Panc1 (cell line): ENCODE measurements at regions not wholly inside any gene's neighbourhood (a gene's known extent, or its start where the extent isn't known, plus 50 kb on each side); places are given as distances from the start of the nearest gene placed in this dataset.

ENCODE experiments used
- ATAC-seq: fragments of 200-7000 bp; cut with Tn5 transposase; 2 replicates; pipeline ENCODE4 v1.9.1; 2020; ENCODE audit warnings: mild to moderate bottlenecking, moderate library complexity
- BruUV-seq: library from RNA; stranded (reverse); fragments of 400-500 nt; replicated peaks from 2 replicates; lab custom pipeline; 2021; lab: Mats Ljungman, UMichigan
- CTCF ChIA-PET: fragments of 300-600 bp; sonication (Branson Sonifier 250); formaldehyde crosslinking; loops from one replicate; lab custom pipeline; 2022; ENCODE audit warnings: antibody characterized with exemption; lab: Charles Lee
- POLR2A ChIA-PET: fragments of 300-600 bp; sonication (Branson Sonifier 250); formaldehyde crosslinking; loops from one replicate; lab custom pipeline; 2022; ENCODE audit warnings: antibody characterized with exemption; lab: Charles Lee
- DNase-seq: peaks from one replicate; pipeline ENCODE4 v3.0.0-alpha.2; 2010; ENCODE audit warnings: low read depth, low spot score
- H3K27ac ChIP-seq: 2 replicates; pipeline ENCODE4 v1.5.1; 2011; ENCODE audit warnings: mild to moderate bottlenecking, low read length, inconsistent platforms
- H3K27me3 ChIP-seq: fragments of 200-500 bp; sonication (Bioruptor generic); 2 replicates; pipeline ENCODE4 v1.6.0; 2014; ENCODE audit warnings: low read length, inconsistent platforms; ENCODE audit not compliant: control insufficient read depth, insufficient read depth
- H3K36me3 ChIP-seq: fragments of 200-500 bp; sonication (Bioruptor generic); 2 replicates; pipeline ENCODE4 v1.5.1; 2014; ENCODE audit warnings: inconsistent platforms, mild to moderate bottlenecking, low read length, moderate library complexity; ENCODE audit not compliant: control insufficient read depth, insufficient read depth
- H3K4me1 ChIP-seq: 2 replicates; pipeline ENCODE4 v1.5.1; 2011; ENCODE audit warnings: inconsistent platforms, mild to moderate bottlenecking, low read length, moderate library complexity; ENCODE audit not compliant: control insufficient read depth, insufficient read depth
- H3K4me3 ChIP-seq, 2 experiments: 2 replicates each; pipeline ENCODE4 v1.5.1; 2011 to 2012; ENCODE audit warnings: low read depth in 2 of 2, low read length in 2 of 2, mild to moderate bottlenecking in 2 of 2, inconsistent platforms in 1 of 2, moderate library complexity in 1 of 2
- H3K9me3 ChIP-seq: fragments of 200-500 bp; sonication (Bioruptor generic); 2 replicates; pipeline ENCODE4 v1.5.1; 2014; ENCODE audit warnings: low read depth, mild to moderate bottlenecking, inconsistent platforms, low read length, moderate library complexity; ENCODE audit not compliant: control insufficient read depth, insufficient read depth
- POLR2AphosphoS5 ChIP-seq: IDR thresholded peaks from 2 replicates; pipeline ENCODE4 v1.6.1; 2012; ENCODE audit warnings: mild to moderate bottlenecking, low read depth, low read length, moderate library complexity
- SIN3A ChIP-seq: IDR thresholded peaks from 2 replicates; pipeline ENCODE4 v1.6.1; 2012; ENCODE audit warnings: low read depth, mild to moderate bottlenecking, low read length, moderate library complexity, borderline replicate concordance; ENCODE audit not compliant: insufficient read depth
- TCF7L2 ChIP-seq: IDR thresholded peaks from 2 replicates; pipeline ENCODE4 v1.6.1; 2011; ENCODE audit warnings: mild to moderate bottlenecking, low read depth, low read length, inconsistent platforms
- in situ Hi-C: cut with HindIII; loops from 2 replicates; pipeline ENCODE4 v1.10.0; 2016; ENCODE audit warnings: low sequenced_read_pairs, low pct_unique_long_range_greater_than_20kb
- intact Hi-C: fragments of 100-400 bp; cut with micrococcal nuclease; formaldehyde crosslinking; loops from one replicate; pipeline ENCODE4 v1.10.0; 2022; ENCODE audit not compliant: unreplicated experiment
- TF ChIP-seq, protein P1 (sequence below), 2 experiments: IDR thresholded peaks; 2 replicates each; pipeline ENCODE4 v1.6.1; 2011 to 2012; ENCODE audit warnings: low read depth in 2 of 2, control low read depth in 1 of 2, low read length in 1 of 2, mild to moderate bottlenecking in 1 of 2, moderate library complexity in 1 of 2; ENCODE audit not compliant: insufficient read depth in 1 of 2
- TF ChIP-seq, protein P2 (sequence below): fragments of 450-650 bp; IDR thresholded peaks from 2 replicates; pipeline ENCODE4 v1.5.1; 2017; ENCODE audit warnings: mild to moderate bottlenecking

- in situ Hi-C loops, result no loop called here
- intact Hi-C loops, result no loop called here
- no TSS peak for BruUV-seq
- ChIA-PET POLR2A (no interaction called here), CTCF (no interaction called here)
- H3K36me3 ChIP-seq, result no peaks in the 10 kb centered on the region
- no peak for DNase-seq
- no peak overlapping the region for H3K4me3 ChIP-seq
- no peak for ATAC-seq
- TF ChIP-seq TCF7L2 (no peak), POLR2AphosphoS5 (no peak), SIN3A (no peak)
- TF ChIP-seq, protein P1, sequence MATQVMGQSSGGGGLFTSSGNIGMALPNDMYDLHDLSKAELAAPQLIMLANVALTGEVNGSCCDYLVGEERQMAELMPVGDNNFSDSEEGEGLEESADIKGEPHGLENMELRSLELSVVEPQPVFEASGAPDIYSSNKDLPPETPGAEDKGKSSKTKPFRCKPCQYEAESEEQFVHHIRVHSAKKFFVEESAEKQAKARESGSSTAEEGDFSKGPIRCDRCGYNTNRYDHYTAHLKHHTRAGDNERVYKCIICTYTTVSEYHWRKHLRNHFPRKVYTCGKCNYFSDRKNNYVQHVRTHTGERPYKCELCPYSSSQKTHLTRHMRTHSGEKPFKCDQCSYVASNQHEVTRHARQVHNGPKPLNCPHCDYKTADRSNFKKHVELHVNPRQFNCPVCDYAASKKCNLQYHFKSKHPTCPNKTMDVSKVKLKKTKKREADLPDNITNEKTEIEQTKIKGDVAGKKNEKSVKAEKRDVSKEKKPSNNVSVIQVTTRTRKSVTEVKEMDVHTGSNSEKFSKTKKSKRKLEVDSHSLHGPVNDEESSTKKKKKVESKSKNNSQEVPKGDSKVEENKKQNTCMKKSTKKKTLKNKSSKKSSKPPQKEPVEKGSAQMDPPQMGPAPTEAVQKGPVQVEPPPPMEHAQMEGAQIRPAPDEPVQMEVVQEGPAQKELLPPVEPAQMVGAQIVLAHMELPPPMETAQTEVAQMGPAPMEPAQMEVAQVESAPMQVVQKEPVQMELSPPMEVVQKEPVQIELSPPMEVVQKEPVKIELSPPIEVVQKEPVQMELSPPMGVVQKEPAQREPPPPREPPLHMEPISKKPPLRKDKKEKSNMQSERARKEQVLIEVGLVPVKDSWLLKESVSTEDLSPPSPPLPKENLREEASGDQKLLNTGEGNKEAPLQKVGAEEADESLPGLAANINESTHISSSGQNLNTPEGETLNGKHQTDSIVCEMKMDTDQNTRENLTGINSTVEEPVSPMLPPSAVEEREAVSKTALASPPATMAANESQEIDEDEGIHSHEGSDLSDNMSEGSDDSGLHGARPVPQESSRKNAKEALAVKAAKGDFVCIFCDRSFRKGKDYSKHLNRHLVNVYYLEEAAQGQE (IDR thresholded peaks at IDR 0.05; ENCODE audit: insufficient read depth in 1 of 2, low read depth in 2 of 2, low read length in 1 of 2), result no peak
- TF ChIP-seq, protein P2, sequence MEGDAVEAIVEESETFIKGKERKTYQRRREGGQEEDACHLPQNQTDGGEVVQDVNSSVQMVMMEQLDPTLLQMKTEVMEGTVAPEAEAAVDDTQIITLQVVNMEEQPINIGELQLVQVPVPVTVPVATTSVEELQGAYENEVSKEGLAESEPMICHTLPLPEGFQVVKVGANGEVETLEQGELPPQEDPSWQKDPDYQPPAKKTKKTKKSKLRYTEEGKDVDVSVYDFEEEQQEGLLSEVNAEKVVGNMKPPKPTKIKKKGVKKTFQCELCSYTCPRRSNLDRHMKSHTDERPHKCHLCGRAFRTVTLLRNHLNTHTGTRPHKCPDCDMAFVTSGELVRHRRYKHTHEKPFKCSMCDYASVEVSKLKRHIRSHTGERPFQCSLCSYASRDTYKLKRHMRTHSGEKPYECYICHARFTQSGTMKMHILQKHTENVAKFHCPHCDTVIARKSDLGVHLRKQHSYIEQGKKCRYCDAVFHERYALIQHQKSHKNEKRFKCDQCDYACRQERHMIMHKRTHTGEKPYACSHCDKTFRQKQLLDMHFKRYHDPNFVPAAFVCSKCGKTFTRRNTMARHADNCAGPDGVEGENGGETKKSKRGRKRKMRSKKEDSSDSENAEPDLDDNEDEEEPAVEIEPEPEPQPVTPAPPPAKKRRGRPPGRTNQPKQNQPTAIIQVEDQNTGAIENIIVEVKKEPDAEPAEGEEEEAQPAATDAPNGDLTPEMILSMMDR, result no peak
- H3K27me3 ChIP-seq, result no peaks in the 10 kb centered on the region
- H3K9me3 ChIP-seq, result peaks cover 8% of the 10 kb centered on the region; the same call in 1 of the 2 replicates
- H3K4me1 ChIP-seq, result no peaks in the 10 kb centered on the region
- no peak overlapping the region for H3K27ac ChIP-seq
These were observed 414.3 kb downstream of the ADRA2A start for GRCh38 chr10:111491154-111491553.

- ChIA-PET CTCF (no interaction called here), POLR2A (no interaction called here)
- H3K36me3 ChIP-seq, result no peaks in the 10 kb centered on the region
- intact Hi-C loops, result no loop called here
- H3K4me3 ChIP-seq, result no peak overlapping the region
- H3K27ac ChIP-seq, result no peak overlapping the region
- no peak for DNase-seq
- no peak for TF ChIP-seq TCF7L2
- TF ChIP-seq POLR2AphosphoS5, result no peak
- TF ChIP-seq, protein P2, result no peak
- TF ChIP-seq SIN3A, result no peak
- TF ChIP-seq, protein P1 (IDR thresholded peaks at IDR 0.05; ENCODE audit: insufficient read depth in 1 of 2, low read depth in 2 of 2, low read length in 1 of 2), result no peak
- ATAC-seq, result no peak
- peaks cover 8% of the 10 kb centered on the region; the same call in 1 of the 2 replicates for H3K9me3 ChIP-seq
- in situ Hi-C loops, result no loop called here
- no peaks in the 10 kb centered on the region for H3K4me1 ChIP-seq
- BruUV-seq, result no TSS peak
- H3K27me3 ChIP-seq, result no peaks in the 10 kb centered on the region
These were observed 416.3 kb downstream of the ADRA2A start for GRCh38 chr10:111493024-111493625.
